GM19238 (cell line): ENCODE measurements at regions not wholly inside any gene's neighbourhood (a gene's known extent, or its start where the extent isn't known, plus 50 kb on each side); places are given as distances from the start of the nearest gene placed in this dataset.
"Not testable (repeated sequence)": the region's sequence is repeated elsewhere in the genome, so short reads cannot be mapped to it uniquely, and the experiment has no call there.

Experiments
- DNase-seq: peaks from one replicate; pipeline ENCODE4 v3.0.0; 2011; ENCODE audit warnings: low spot score; ENCODE audit not compliant: insufficient read length

DNA sequence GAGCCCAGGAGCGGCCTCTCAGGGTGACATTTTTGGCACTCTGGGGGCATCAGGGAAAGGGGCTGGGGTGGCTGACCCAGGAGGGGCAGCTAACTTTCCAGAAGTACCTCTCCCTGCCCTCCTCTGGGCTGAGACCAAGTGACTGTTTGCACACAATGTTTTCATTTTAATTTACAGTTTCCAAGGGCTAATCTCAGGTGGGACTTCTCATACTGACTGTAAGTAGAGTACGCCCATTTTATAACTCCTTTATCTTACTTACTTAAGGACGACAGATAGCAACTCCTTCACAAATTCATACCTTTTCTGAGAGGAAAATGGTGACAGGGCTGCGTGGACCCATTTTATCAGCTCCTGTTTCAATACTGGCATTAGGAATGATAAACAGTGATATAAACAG lies 172.9 kb upstream of the EXOC2 start:
- no peak for DNase-seq

DNA sequence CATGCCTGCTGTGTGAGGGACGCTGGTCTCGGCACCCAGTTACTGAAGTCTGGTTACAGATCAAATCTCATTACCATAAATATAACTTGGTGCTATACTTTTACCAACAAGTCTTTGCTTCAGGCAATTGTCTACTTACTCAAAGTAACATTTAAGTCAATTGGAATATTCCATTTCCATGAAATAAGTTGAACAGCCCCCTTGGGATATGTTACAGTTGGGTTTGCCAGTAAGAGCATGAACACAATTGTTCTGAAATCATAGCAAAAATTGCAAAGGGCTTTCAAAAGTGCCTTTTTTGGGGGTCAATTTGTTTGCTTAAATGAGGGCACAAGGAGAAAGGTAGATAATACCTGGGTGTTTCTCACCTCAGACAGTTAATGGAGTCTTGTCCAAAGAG lies 170.9 kb upstream of the EXOC2 start:
- DNase-seq: no peak

- not testable (repeated sequence) for DNase-seq
These were observed 170.2 kb upstream of the EXOC2 start for GRCh38 chr6:863127-863526.

GRCh38 chr6:859936-860335 lies 167.0 kb upstream of the EXOC2 start:
- no peak for DNase-seq

- no peak for DNase-seq
These were observed 161.6 kb upstream of the EXOC2 start for GRCh38 chr6:854406-855118.

- DNase-seq: not testable (repeated sequence)
These were observed 159.3 kb upstream of the EXOC2 start for GRCh38 chr6:852216-852615.

DNA sequence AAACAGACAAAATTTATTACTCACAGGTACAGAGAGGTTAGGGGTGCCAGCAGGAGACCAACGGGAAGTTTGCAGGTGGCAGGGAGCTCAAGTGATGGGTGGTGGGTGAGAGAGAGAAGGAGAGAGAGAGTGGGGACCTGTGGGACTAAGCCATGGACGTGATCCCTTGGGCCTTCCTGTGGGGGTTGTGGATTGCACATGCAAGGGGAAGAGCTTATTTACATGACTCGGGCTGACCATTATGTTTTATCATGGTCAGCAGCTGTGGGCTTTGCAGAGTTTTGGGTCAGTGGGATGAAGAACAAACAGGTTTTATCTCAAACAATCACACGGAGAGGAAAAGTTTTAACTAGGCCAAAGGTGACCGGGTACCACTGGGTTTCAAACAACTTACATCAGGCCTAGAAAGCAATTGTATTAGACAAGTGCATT lies 156.2 kb upstream of the EXOC2 start:
- no peak for DNase-seq

- no peak for DNase-seq
These were observed 152.6 kb upstream of the EXOC2 start for GRCh38 chr6:845566-845965.

DNA sequence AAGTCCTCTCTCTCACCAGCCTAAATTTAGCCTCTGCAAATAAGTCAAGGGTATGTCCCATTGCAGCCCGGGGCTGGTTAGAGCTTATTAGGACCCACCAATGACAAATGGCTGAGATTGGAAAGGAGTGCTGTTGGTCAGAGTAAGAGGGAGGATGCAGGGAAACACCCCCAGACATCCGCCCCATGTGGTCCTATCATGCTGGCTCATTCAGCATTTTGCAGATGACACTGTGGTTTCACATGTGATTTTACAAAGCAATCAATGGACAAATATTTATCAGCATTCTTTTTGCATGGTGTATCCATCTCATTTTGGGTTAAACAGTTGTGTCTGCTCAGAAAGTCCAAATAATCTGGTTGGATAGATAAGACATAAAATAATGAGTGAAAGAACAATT lies 152.2 kb upstream of the EXOC2 start:
- DNase-seq: no peak

- DNase-seq: no peak
These were observed 149.2 kb upstream of the EXOC2 start for GRCh38 chr6:842141-842540.

DNA sequence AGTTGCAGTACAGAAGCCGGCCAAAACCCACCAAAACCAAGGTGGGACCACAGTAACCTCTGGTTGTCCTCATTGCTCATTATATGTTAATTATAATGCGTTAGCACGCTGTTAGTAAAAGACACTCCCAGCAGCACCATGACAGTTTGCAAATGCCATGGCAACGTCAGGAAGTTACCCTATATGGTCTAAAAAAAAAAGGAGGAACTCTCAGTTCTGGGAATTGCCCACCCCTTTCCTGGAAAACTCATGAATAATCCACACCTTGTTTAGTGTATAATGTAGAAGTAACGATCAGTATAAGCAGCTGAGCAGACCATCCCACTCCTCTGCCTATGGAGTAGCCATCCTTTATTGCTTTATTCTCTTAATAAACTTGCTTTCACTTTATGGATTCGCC lies 148.6 kb upstream of the EXOC2 start:
- no peak for DNase-seq

DNA sequence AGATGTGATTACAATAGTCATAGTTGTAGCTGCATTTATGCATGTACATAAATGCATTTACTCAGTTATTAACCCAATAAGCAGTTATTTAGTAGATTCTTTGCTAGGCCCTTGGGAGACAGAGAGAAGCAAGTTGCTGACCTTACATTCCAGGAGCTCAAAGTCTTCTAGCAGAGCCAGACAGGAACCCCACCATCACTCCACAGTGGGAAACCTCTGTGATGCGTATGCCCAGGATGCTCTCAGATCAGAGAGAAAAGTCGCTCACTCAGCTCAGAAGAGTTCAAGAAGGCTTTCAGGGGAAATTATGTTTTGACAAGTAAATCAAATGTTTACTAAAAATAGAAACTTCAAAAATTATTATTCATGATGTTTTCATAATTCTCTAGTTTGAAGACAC lies 146.3 kb upstream of the EXOC2 start:
- no peak for DNase-seq

- no peak for DNase-seq
These were observed 144.4 kb upstream of the EXOC2 start for GRCh38 chr6:837380-837779.

GRCh38 chr6:836276-836853 lies 143.4 kb upstream of the EXOC2 start:
- DNase-seq: no peak

DNA sequence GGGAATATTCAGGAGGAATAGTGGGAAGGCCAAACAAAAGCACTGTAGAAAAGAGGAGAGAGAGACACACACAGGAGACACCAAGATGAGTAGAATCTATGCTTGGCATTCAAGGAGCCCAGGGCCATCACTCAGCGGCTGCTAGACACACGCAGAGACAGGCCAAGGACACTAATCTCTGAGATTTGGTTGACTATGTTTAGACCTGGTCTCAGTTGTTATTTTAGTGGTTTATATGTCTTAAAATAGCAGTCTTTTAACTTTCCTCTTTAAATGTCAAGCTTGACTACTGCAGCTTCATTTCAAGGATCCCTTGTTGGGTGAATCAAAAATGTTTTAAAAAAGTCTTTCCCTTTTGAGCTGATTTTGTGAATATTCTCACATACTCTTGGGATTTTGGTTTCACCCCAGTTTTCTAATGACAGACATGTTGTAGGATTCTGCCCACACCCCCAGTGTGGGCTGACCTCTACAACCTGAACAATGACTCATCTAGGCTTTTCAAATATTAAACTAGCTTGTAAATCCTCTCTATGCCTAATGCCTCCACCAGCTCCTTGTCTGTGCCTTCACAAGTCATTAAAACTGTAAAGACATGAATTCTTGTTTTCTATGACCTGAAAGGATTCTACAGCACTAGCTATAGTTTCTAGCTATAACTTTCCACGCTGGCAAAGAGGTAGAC lies 142.7 kb upstream of the EXOC2 start:
- no peak for DNase-seq

GRCh38 chr6:834866-835265 lies 141.9 kb upstream of the EXOC2 start:
- DNase-seq: no peak

DNA sequence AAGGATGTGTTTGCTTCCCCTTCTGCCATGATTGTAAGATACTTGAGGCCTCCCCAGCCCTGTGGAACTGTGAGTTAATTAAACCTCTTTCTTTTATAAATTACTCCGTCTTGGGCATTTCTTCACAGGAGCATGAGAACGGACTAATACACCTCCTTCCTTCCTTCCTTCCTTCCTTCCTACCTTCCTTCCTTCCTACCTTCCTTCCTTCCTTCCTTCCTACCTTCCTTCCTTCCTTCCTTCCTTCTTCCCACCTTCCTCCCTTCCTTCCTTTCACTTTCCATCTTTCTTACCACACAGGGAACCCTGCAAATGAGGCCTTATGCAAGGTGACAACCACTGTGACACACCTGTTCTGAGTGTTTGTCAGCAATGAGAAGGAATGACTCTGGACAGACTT lies 141.3 kb upstream of the EXOC2 start:
- DNase-seq: no peak

DNA sequence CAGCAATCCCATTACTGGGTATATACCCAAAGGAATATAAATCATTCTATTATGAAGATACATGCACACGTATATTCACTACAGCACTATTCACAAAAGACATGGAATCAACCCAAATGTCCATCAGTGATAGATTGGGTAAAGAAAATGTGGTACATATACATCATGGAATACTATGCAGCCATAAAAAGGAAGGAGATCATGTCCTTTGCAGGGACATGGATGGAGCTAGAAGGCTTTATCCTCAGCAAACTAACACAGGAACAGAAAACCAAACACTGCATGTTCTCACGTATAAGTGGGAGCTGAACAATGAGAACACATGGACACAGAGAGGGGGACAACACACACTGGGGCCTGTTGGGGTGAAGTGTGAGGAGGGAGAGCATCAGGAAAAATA lies 139.9 kb upstream of the EXOC2 start:
- not testable (repeated sequence) for DNase-seq

DNA sequence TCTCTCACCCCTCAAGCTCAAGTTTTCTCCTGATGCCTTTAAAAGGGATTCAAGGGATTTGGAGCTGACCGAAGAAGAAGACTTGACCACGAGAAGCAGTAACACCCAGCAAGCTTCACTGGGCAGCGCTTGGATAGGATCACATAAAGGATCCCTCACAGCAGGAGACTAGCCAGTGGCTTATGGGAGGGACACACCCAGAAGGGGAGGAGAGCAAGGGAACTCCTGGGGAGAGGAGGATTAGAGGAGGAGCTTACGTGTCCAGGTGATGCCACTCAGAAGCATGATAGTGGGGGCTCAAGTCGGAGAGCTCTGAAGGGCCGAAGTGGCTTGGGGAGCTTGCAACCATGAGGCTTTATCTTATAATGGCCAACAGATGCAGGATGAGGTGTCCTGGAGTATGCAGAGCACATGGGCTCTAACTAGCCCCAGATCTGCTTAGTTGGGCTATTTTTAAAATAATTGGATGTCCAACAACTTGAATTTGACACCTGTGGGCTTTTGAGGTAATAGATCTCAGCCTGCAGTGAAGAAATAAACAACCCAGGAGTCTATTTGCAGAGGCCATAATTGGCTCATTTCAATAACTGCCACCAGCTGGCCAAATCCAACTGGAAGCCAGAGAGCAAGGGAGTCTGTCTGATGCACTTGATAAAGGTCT lies 137.9 kb upstream of the EXOC2 start:
- DNase-seq: no peak

DNA sequence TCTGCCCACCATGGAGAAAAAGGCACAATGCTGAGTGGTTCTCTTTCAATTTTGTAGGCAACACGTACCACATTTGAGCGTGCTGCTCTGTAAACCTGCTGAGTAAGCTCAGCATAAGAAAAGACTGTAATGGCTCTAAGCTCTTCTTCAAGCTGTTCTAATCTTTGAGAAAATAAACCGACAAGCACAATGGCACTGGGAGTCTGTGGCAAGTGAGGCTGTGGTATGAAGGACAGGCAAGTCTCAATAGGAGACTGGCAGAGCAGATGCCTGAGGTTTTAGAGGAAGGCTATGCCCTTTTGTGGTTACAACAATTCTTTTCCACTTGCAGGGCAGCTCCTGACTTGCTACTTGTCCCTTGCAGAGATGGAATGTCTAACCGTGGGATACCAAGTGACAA lies 136.7 kb upstream of the EXOC2 start:
- DNase-seq: no peak

DNA sequence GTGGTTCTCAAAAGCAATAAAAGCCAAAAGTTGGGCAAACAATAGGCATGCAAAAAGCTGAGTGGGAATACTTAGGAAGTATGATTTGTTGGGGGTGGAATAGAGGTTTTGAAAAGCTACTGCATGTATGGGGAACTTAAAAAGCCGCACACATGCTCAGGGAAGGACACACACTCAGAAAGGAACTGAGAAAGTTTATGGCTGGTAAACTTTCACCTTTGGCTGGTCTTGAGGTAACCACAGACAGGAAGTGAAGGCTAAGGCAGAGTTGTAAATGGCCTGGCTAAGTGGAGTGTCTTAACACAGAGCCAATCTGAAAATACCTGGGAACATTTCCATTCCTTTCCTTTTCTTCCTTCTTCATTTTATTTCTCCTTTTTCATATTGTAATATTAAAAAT lies 134.5 kb upstream of the EXOC2 start:
- DNase-seq: peak; percentile 12

DNA sequence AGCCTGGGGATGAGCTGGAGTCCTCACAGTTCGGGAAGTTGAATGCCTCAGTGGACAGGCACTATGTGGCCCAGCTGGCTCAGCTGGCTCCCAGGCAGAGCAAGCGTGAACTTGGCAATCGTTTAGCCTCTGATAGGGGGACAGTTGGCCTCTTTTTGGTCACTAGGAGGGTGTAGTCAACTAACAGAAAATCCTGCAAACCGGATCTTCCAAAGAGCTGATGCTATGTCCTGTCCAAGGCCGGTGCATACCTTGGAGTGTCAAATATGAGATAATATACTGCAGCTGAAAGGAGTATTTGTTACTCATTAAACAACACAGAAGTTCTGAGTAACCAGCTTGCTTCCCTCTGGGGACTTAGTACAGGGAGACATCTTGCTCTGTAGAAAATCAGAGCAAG lies 126.2 kb upstream of the EXOC2 start:
- DNase-seq: no peak
